GM18858 (cell line): ENCODE measurements at regions not wholly inside any gene's neighbourhood (a gene's known extent, or its start where the extent isn't known, plus 50 kb on each side); places are given as distances from the start of the nearest gene placed in this dataset.

Experiments
- ATAC-seq: cut with Tn5 transposase; IDR thresholded peaks from one replicate; pipeline ENCODE4 v1.9.1; 2021; ENCODE audit not compliant: unreplicated experiment

GRCh38 chr2:147559070-147559725 lies 285.6 kb upstream of the ACVR2A start:
- no peak for ATAC-seq

GRCh38 chr2:147558620-147559019 lies 286.2 kb upstream of the ACVR2A start:
- no peak for ATAC-seq

- no peak for ATAC-seq
Measured at GRCh38 chr2:147554521-147555107, 290.2 kb upstream of the ACVR2A start.

GRCh38 chr2:147553775-147554271 lies 291.0 kb upstream of the ACVR2A start:
- ATAC-seq = no peak

- no peak for ATAC-seq
Measured at GRCh38 chr2:147550995-147551731, 293.7 kb upstream of the ACVR2A start.

- no peak for ATAC-seq
Measured at GRCh38 chr2:147549054-147549453, 295.8 kb upstream of the ACVR2A start.

- ATAC-seq = no peak
Measured at GRCh38 chr2:147548451-147548850, 296.4 kb upstream of the ACVR2A start.

- ATAC-seq = no peak
Measured at GRCh38 chr2:147547440-147547839, 297.4 kb upstream of the ACVR2A start.

- ATAC-seq = no peak
Measured at GRCh38 chr2:147546109-147546508, 298.7 kb upstream of the ACVR2A start.

- ATAC-seq = no peak
Measured at GRCh38 chr2:147543056-147543455, 301.8 kb upstream of the ACVR2A start.

- no peak for ATAC-seq
Measured at GRCh38 chr2:147542351-147542750, 302.5 kb upstream of the ACVR2A start.

- ATAC-seq = no peak
Measured at GRCh38 chr2:147541314-147541713, 303.5 kb upstream of the ACVR2A start.

GRCh38 chr2:147538821-147539220 lies 306.0 kb upstream of the ACVR2A start:
- ATAC-seq = no peak

- ATAC-seq = no peak
Measured at GRCh38 chr2:147538088-147538487, 306.7 kb upstream of the ACVR2A start.

- ATAC-seq = no peak
Measured at GRCh38 chr2:147531269-147531668, 313.6 kb upstream of the ACVR2A start.

GRCh38 chr2:147530033-147530432 lies 314.8 kb upstream of the ACVR2A start:
- no peak for ATAC-seq

GRCh38 chr2:147525819-147526489 lies 318.9 kb upstream of the ACVR2A start:
- ATAC-seq = no peak

GRCh38 chr2:147524912-147525311 lies 319.9 kb upstream of the ACVR2A start:
- no peak for ATAC-seq

GRCh38 chr2:147523415-147523814 lies 321.4 kb upstream of the ACVR2A start:
- no peak for ATAC-seq

- ATAC-seq = no peak
Measured at GRCh38 chr2:147521936-147522335, 322.9 kb upstream of the ACVR2A start.

- no peak for ATAC-seq
Measured at GRCh38 chr2:147520817-147521216, 324.0 kb upstream of the ACVR2A start.

GRCh38 chr2:147519178-147519577 lies 325.7 kb upstream of the ACVR2A start:
- ATAC-seq = no peak
